ENCODE measurements at regions not wholly inside any gene's neighbourhood (a gene's known extent, or its start where the extent isn't known, plus 50 kb on each side); places are given as distances from the start of the nearest gene placed in this dataset.

GRCh38 chr14:98855926-98856715, 415.9 kb downstream of the BCL11B start:
- Mint-ChIP-seq H3K4me3 (no peak overlapping the region), H3K9me3 (peaks cover 63% of the 10 kb centered on the region), H3K27me3 (ENCODE audit: insufficient read depth) (peaks cover 2% of the 10 kb centered on the region; the same call in 1 of the 2 replicates), H3K27ac (no peak overlapping the region), H3K36me3 (ENCODE audit: low read depth) (peaks cover 5% of the 10 kb centered on the region; the same call in 1 of the 2 replicates), H3K4me1 (ENCODE audit: low read depth) (no peaks in the 10 kb centered on the region)
- TF ChIP-seq CTCF (IDR thresholded peaks at IDR 0.05), result no peak
- no peak for DNase-seq

DNA sequence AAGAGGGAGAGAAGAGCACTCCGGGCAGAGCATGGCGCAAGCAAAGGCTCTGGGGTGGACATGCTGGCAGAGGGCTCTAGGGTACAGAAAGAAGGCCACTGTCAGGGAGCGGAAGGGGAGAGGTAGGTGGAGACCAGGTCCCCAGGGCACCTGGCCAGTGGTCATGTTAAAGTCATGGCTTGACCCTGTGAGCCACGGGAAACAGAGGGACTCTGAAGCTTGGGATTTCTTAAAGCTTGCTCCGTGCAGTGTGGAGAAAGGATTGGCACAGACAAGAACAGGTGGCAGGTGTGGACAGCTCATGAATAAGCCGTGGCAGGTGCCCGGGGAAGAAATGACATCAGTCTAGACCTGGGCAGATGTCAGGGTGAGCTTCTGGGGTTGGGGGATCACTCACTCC, 413.8 kb downstream of the BCL11B start:
- peaks cover 65% of the 10 kb centered on the region for H3K9me3 Mint-ChIP-seq
- no peak overlapping the region for H3K27ac Mint-ChIP-seq
- no peak for DNase-seq
- H3K27me3 Mint-ChIP-seq (ENCODE audit: insufficient read depth), result peaks cover 2% of the 10 kb centered on the region; the same call in 1 of the 2 replicates
- no peak for TF ChIP-seq CTCF (IDR thresholded peaks at IDR 0.05)
- no peak overlapping the region for H3K4me3 Mint-ChIP-seq
- peaks cover 5% of the 10 kb centered on the region; the same call in 1 of the 2 replicates for H3K36me3 Mint-ChIP-seq (ENCODE audit: low read depth)
- no peaks in the 10 kb centered on the region for H3K4me1 Mint-ChIP-seq (ENCODE audit: low read depth)

GRCh38 chr14:98858561-98858960, 413.4 kb downstream of the BCL11B start:
- H3K27ac Mint-ChIP-seq, result no peak overlapping the region
- no peaks in the 10 kb centered on the region for H3K4me1 Mint-ChIP-seq (ENCODE audit: low read depth)
- no peak overlapping the region for H3K4me3 Mint-ChIP-seq
- no peak for TF ChIP-seq CTCF (IDR thresholded peaks at IDR 0.05)
- DNase-seq, result no peak
- H3K36me3 Mint-ChIP-seq (ENCODE audit: low read depth), result peaks cover 5% of the 10 kb centered on the region; the same call in 1 of the 2 replicates
- H3K27me3 Mint-ChIP-seq (ENCODE audit: insufficient read depth), result peaks cover 2% of the 10 kb centered on the region; the same call in 1 of the 2 replicates
- peaks cover 61% of the 10 kb centered on the region for H3K9me3 Mint-ChIP-seq

- peaks cover 5% of the 10 kb centered on the region; the same call in 1 of the 2 replicates for H3K36me3 Mint-ChIP-seq (ENCODE audit: low read depth)
Measured at GRCh38 chr14:98859301-98859700, 412.7 kb downstream of the BCL11B start.

DNA sequence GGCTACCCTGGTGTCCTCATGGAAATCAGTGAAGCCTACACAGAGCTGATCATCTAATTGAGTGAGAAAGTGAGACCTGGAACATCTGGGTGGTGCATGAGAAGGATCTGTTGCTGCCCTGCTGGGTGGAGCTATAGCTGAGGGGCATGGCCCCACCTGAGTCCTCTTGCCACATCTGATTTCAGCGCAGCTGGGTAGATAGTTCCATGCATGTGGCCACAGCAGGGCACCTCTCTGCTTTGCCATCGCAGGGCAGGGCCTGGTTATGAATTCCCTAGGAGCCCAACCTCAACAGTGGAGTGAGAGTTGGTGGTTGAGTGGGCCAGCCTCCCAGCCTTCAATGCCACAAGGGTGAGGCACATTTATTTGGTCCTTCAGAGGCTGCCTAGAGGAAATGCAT, 407.8 kb downstream of the BCL11B start:
- no peak overlapping the region for H3K4me3 Mint-ChIP-seq
- TF ChIP-seq CTCF (IDR thresholded peaks at IDR 0.05), result no peak
- no peak overlapping the region for H3K27ac Mint-ChIP-seq
- H3K36me3 Mint-ChIP-seq (ENCODE audit: low read depth), result no peaks in the 10 kb centered on the region
- peaks cover 46% of the 10 kb centered on the region for H3K9me3 Mint-ChIP-seq
- peaks cover 2% of the 10 kb centered on the region; the same call in 1 of the 2 replicates for H3K27me3 Mint-ChIP-seq (ENCODE audit: insufficient read depth)
- DNase-seq, result no peak
- no peaks in the 10 kb centered on the region for H3K4me1 Mint-ChIP-seq (ENCODE audit: low read depth)

More at GRCh38 chr14:98859301-98859700, 412.7 kb downstream of the BCL11B start:
- no peak overlapping the region for H3K4me3 Mint-ChIP-seq
- H3K27ac Mint-ChIP-seq, result no peak overlapping the region
- DNase-seq, result no peak
- no peak for TF ChIP-seq CTCF (IDR thresholded peaks at IDR 0.05)
- no peaks in the 10 kb centered on the region for H3K4me1 Mint-ChIP-seq (ENCODE audit: low read depth)
- H3K9me3 Mint-ChIP-seq, result peaks cover 56% of the 10 kb centered on the region
- H3K27me3 Mint-ChIP-seq (ENCODE audit: insufficient read depth), result peaks cover 2% of the 10 kb centered on the region; the same call in 1 of the 2 replicates
